IMR-90 (cell line): ENCODE measurements at regions not wholly inside any gene's neighbourhood (a gene's known extent, or its start where the extent isn't known, plus 50 kb on each side); places are given as distances from the start of the nearest gene placed in this dataset.

Source experiments
- ATAC-seq: fragments of 200-7000 bp; cut with Tn5 transposase; 2 replicates; pipeline ENCODE4 v1.9.1; 2020; ENCODE audit warnings: low read depth, mild to moderate bottlenecking, moderate library complexity
- BruUV-seq: library from RNA; stranded (reverse); fragments of 400-500 nt; replicated peaks from 2 replicates; lab custom pipeline; 2021; lab: Mats Ljungman, UMichigan
- CTCF ChIA-PET: fragments of 300-600 bp; formaldehyde crosslinking; extraction: SDS; loops from one replicate; lab custom pipeline; 2021; ENCODE audit warnings: antibody characterized with exemption; lab: Yijun Ruan, JAX
- POLR2A ChIA-PET: fragments of 300-600 bp; sonication (Branson Sonifier 250); formaldehyde crosslinking; loops from one replicate; lab custom pipeline; 2022; ENCODE audit warnings: antibody characterized with exemption; ENCODE audit not compliant: unreplicated experiment; lab: Charles Lee
- DNase-seq: peaks from one replicate; pipeline ENCODE4 v3.0.0; 2013
- H2AFZ ChIP-seq: replicated peaks from 2 replicates; pipeline ENCODE3; 2013; ENCODE audit warnings: low read length, mild to moderate bottlenecking; ENCODE audit not compliant: poor library complexity
- H2AK5ac ChIP-seq: 2 replicates; pipeline ENCODE4 v1.6.1; 2013; ENCODE audit warnings: low read depth, low read length, inconsistent platforms
- H2AK9ac ChIP-seq: replicated peaks from 2 replicates; pipeline ENCODE3; 2013; ENCODE audit warnings: mild to moderate bottlenecking, low read depth, low read length, moderate library complexity; ENCODE audit not compliant: poor library complexity
- H2BK120ac ChIP-seq: 2 replicates; pipeline ENCODE4 v1.6.1; 2013; ENCODE audit warnings: low read depth, low read length, inconsistent platforms
- H2BK15ac ChIP-seq: 3 replicates; pipeline ENCODE4 v1.6.1; 2013; ENCODE audit warnings: low read depth, low read length, inconsistent platforms
- H2BK20ac ChIP-seq: 2 replicates; pipeline ENCODE4 v1.6.1; 2013; ENCODE audit warnings: low read depth, mild to moderate bottlenecking, inconsistent platforms, low read length, moderate library complexity
- H2BK5ac ChIP-seq: 2 replicates; pipeline ENCODE4 v1.6.1; 2013; ENCODE audit warnings: mild to moderate bottlenecking, low read depth, low read length, inconsistent platforms; ENCODE audit not compliant: poor library complexity, severe bottlenecking
- H3K14ac ChIP-seq: replicated peaks from 2 replicates; pipeline ENCODE4 v1.6.1; 2013; ENCODE audit warnings: low read depth, low read length, inconsistent platforms
- H3K18ac ChIP-seq: 2 replicates; pipeline ENCODE4 v1.6.1; 2013; ENCODE audit warnings: low read depth, low read length, control low read depth
- H3K23ac ChIP-seq: 2 replicates; pipeline ENCODE4 v1.6.1; 2013; ENCODE audit warnings: low read depth, low read length, inconsistent platforms
- H3K27ac ChIP-seq: 2 replicates; pipeline ENCODE4 v1.5.1; 2013; ENCODE audit warnings: mild to moderate bottlenecking, control low read depth, low read length; ENCODE audit not compliant: insufficient read depth
- H3K27me3 ChIP-seq: 2 replicates; pipeline ENCODE4 v1.6.1; 2013; ENCODE audit warnings: low read length; ENCODE audit not compliant: control insufficient read depth, insufficient read depth
- H3K36me3 ChIP-seq: 2 replicates; pipeline ENCODE4 v1.6.1; 2013; ENCODE audit warnings: low read length, mixed read lengths; ENCODE audit not compliant: control insufficient read depth, insufficient read depth
- H3K4ac ChIP-seq: 2 replicates; pipeline ENCODE4 v1.6.1; 2013; ENCODE audit warnings: low read depth, low read length, inconsistent platforms
- H3K4me1 ChIP-seq: 2 replicates; pipeline ENCODE4 v1.6.1; 2013; ENCODE audit warnings: low read length, mixed read lengths; ENCODE audit not compliant: control insufficient read depth, insufficient read depth
- H3K4me2 ChIP-seq: 2 replicates; pipeline ENCODE4 v1.6.1; 2013; ENCODE audit warnings: low read depth, mild to moderate bottlenecking, control low read depth, low read length, moderate library complexity
- H3K4me3 ChIP-seq: 2 replicates; pipeline ENCODE4 v1.5.1; 2013; ENCODE audit warnings: low read depth, mild to moderate bottlenecking, control low read depth, low read length, moderate library complexity; ENCODE audit not compliant: insufficient read depth
- H3K56ac ChIP-seq: 2 replicates; pipeline ENCODE4 v1.6.1; 2013; ENCODE audit warnings: low read length, inconsistent platforms; ENCODE audit not compliant: insufficient read depth; ENCODE audit errors: extremely low read depth
- H3K79me1 ChIP-seq, 2 experiments: 2 replicates each; pipeline ENCODE4 v1.6.1; 2013; ENCODE audit warnings: low read length in 2 of 2, inconsistent platforms in 1 of 2, low read depth in 1 of 2
- H3K9ac ChIP-seq: 2 replicates; pipeline ENCODE4 v1.6.1; 2013; ENCODE audit warnings: low read depth, low read length, control low read depth
- H3K9me1 ChIP-seq: 2 replicates; pipeline ENCODE4 v1.6.1; 2013; ENCODE audit warnings: low read length, inconsistent platforms; ENCODE audit not compliant: insufficient read depth
- H3K9me3 ChIP-seq: 2 replicates; pipeline ENCODE4 v1.6.1; 2013; ENCODE audit warnings: low read length; ENCODE audit not compliant: control insufficient read depth, insufficient read depth
- H4K20me1 ChIP-seq: 2 replicates; pipeline ENCODE4 v1.6.1; 2013; ENCODE audit warnings: low read length, inconsistent platforms; ENCODE audit not compliant: insufficient read depth
- H4K5ac ChIP-seq: 2 replicates; pipeline ENCODE4 v1.6.1; 2013; ENCODE audit warnings: mild to moderate bottlenecking, low read depth, low read length, control low read depth
- H4K8ac ChIP-seq, 2 experiments: 2 replicates each; pipeline ENCODE4 v1.6.1; 2013; ENCODE audit warnings: low read depth in 2 of 2, low read length in 2 of 2, control low read depth in 1 of 2, inconsistent platforms in 1 of 2
- H4K91ac ChIP-seq: 2 replicates; pipeline ENCODE4 v1.6.1; 2013; ENCODE audit warnings: low read depth, low read length, inconsistent platforms; ENCODE audit not compliant: insufficient read depth
- BHLHE40 ChIP-seq: fragments of 150-350 bp; IDR thresholded peaks from 2 replicates; pipeline ENCODE4 v1.6.1; 2016; ENCODE audit warnings: mild to moderate bottlenecking, low read depth, low read length
- MXI1 ChIP-seq: IDR thresholded peaks from 2 replicates; pipeline ENCODE4 v1.6.1; 2012; ENCODE audit warnings: low read depth, mild to moderate bottlenecking, low read length, moderate library complexity, borderline replicate concordance
- USF2 ChIP-seq: fragments of 150-350 bp; IDR thresholded peaks from 2 replicates; pipeline ENCODE4 v1.6.1; 2017; ENCODE audit warnings: mild to moderate bottlenecking, antibody characterized with exemption, low read length, low read depth
- WGBS, 2 experiments: methylation state at CpG; one replicate each; pipeline versions ENCODE4 v1.1.5 to v1.1.7; 2013; ENCODE audit warnings: missing lambda C conversion rate in 2 of 2; ENCODE audit not compliant: insufficient read length in 1 of 2; ENCODE audit errors: extremely low coverage in 2 of 2; 5-methylcytosine and 5-hydroxymethylcytosine counted together
- dilution Hi-C: fragments of 300-500 bp; cut with HindIII; formaldehyde crosslinking; loops from one replicate; pipeline ENCODE4 v1.14.3; 2018; ENCODE audit warnings: low sequenced_read_pairs; ENCODE audit not compliant: unreplicated experiment
- in situ Hi-C: fragments of 300-500 bp; cut with MboI; formaldehyde crosslinking; loops from 3 replicates; pipeline ENCODE4 v1.14.3; 2019; ENCODE audit warnings: low sequenced_read_pairs, inconsistent platforms, mixed read lengths
- intact Hi-C: fragments of 100-400 bp; cut with micrococcal nuclease; formaldehyde crosslinking; loops from 2 replicates; pipeline ENCODE4 v1.10.0; 2022

GRCh38 chr15:95968856-95969255, 361.6 kb upstream of the NR2F2 start:
- no peak overlapping the region for H3K4ac ChIP-seq
- no peaks in the 10 kb centered on the region for H3K27me3 ChIP-seq
- H4K5ac ChIP-seq, result no peak overlapping the region
- no peak overlapping the region for H3K56ac ChIP-seq
- no peak overlapping the region for H3K9ac ChIP-seq
- H2BK5ac ChIP-seq, result no peak overlapping the region
- H3K4me2 ChIP-seq, result no peak overlapping the region
- no peak overlapping the region for H3K27ac ChIP-seq
- ChIA-PET POLR2A (no interaction called here), CTCF (no interaction called here)
- H3K23ac ChIP-seq, result no peak overlapping the region
- no peak overlapping the region for H4K91ac ChIP-seq
- no TSS peak for BruUV-seq
- no peak for ATAC-seq
- H3K14ac ChIP-seq, result no peak overlapping the region
- no peaks in the 10 kb centered on the region for H3K79me1 ChIP-seq
- TF ChIP-seq MXI1 (no peak), BHLHE40 (no peak), USF2 (no peak)
- H4K20me1 ChIP-seq, result no peaks in the 10 kb centered on the region
- no peak overlapping the region for H2BK20ac ChIP-seq
- H3K9me3 ChIP-seq, result no peaks in the 10 kb centered on the region
- no peak overlapping the region for H2AK5ac ChIP-seq
- no peak overlapping the region for H3K4me3 ChIP-seq
- DNase-seq, result no peak
- WGBS, 2 experiments, result 93% methylated on average over 2 of the region's 5 CpGs; no CpG with 5 or more reads in 1 of the 2 experiments
- H3K4me1 ChIP-seq, result peaks cover 4% of the 10 kb centered on the region
- no peak overlapping the region for H3K18ac ChIP-seq
- no peak overlapping the region for H2AK9ac ChIP-seq
- no peak overlapping the region for H2AFZ ChIP-seq
- intact Hi-C loops, result no loop called here
- dilution Hi-C loops, result no loop called here
- in situ Hi-C loops, result no loop called here
- no peak overlapping the region for H4K8ac ChIP-seq
- no peaks in the 10 kb centered on the region for H3K36me3 ChIP-seq
- no peaks in the 10 kb centered on the region for H3K9me1 ChIP-seq
- no peak overlapping the region for H2BK120ac ChIP-seq
- no peak overlapping the region for H2BK15ac ChIP-seq
